Uterus (tissue), 3 donors: ENCODE measurements at regions not wholly inside any gene's neighbourhood (a gene's known extent, or its start where the extent isn't known, plus 50 kb on each side); places are given as distances from the start of the nearest gene placed in this dataset.
"Not testable (repeated sequence)": the region's sequence is repeated elsewhere in the genome, so short reads cannot be mapped to it uniquely, and the experiment has no call there.

ENCODE experiments used
- DNase-seq, 2 donors: peaks; one replicate each; pipeline ENCODE4 v3.0.0-alpha.2; 2019 to 2020
- H3K27ac ChIP-seq, 2 donors: fragments of 200-600 bp; sonication (generic); 1 replicate in 1 of 2; 2 replicates in 1 of 2; pipeline ENCODE4 v1.5.1; 2016 to 2018
- H3K27me3 ChIP-seq, 2 donors: fragments of 200-600 bp; sonication (generic); one replicate each; pipeline ENCODE4 v1.5.1; 2018 to 2019; ENCODE audit warnings: control low read depth in 1 of 2
- H3K36me3 ChIP-seq, 2 donors: fragments of 200-600 bp; sonication (generic); one replicate each; pipeline ENCODE4 v1.5.1; 2019; ENCODE audit warnings: control low read depth in 1 of 2
- H3K4me1 ChIP-seq, 2 donors: fragments of 200-600 bp; sonication (generic); one replicate each; pipeline ENCODE4 v1.5.1; 2018 to 2019; ENCODE audit warnings: control low read depth in 1 of 2
- H3K4me3 ChIP-seq, 2 donors: fragments of 200-600 bp; sonication (generic); 1 replicate in 1 of 2; 2 replicates in 1 of 2; pipeline ENCODE4 v1.5.1; 2018 to 2019; ENCODE audit warnings: mild to moderate bottlenecking in 1 of 2
- H3K9me3 ChIP-seq, 2 donors: fragments of 200-600 bp; sonication (generic); one replicate each; pipeline ENCODE4 v1.5.1; 2019; ENCODE audit warnings: control low read depth in 1 of 2
- POLR2A ChIP-seq, 2 donors: fragments of 450-650 bp; IDR thresholded peaks; one replicate each; pipeline ENCODE4 v1.6.1; 2016; ENCODE audit warnings: antibody characterized with exemption in 2 of 2, mild to moderate bottlenecking in 1 of 2, moderate library complexity in 1 of 2
- intact Hi-C: fragments of 100-400 bp; cut with DNase I; formaldehyde crosslinking; loops from one replicate; pipeline ENCODE4 v1.15.1; 2023; ENCODE audit warnings: low total_unique reads
- TF ChIP-seq, protein P1 (sequence below), 4 experiments: fragments of 200-600 bp in 2 of 4; fragments of 450-650 bp in 2 of 4; sonication (generic) in 2 of 4; IDR thresholded peaks; one replicate each; pipeline ENCODE4 v1.5.1; 2016 to 2019; ENCODE audit warnings: antibody characterized with exemption in 4 of 4, mild to moderate bottlenecking in 2 of 4, moderate library complexity in 1 of 4
- donor health status: DM: yes; HTN: yes; CAD: no.

DNA sequence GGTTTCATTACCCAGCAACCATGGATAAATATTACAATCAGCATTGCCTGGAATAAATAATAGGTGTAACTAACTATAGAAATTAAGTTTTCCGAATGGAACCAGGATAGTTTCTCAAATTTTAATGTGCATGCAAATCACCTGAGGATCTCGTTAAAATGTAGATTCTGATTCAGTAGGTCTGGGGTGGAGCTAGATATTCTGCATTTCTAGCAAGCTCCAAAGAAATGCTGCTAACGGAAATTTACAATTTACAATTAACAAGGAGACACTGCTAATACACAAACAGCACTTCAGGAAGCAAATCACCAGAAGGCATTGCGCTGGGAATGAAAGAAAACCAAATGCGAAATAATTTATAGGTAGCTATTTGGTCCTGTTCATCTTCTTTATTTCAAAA lies 597.5 kb upstream of the KLF12 start:
- DNase-seq: no peak
- Histone ChIP-seq H3K27ac (no peak overlapping the region), H3K4me1 (no peaks in the 10 kb centered on the region), H3K4me3 (no peak overlapping the region), H3K27me3 (no peaks in the 10 kb centered on the region), H3K9me3 (no peaks in the 10 kb centered on the region), H3K36me3 (no peaks in the 10 kb centered on the region)
- TF ChIP-seq, protein P1, sequence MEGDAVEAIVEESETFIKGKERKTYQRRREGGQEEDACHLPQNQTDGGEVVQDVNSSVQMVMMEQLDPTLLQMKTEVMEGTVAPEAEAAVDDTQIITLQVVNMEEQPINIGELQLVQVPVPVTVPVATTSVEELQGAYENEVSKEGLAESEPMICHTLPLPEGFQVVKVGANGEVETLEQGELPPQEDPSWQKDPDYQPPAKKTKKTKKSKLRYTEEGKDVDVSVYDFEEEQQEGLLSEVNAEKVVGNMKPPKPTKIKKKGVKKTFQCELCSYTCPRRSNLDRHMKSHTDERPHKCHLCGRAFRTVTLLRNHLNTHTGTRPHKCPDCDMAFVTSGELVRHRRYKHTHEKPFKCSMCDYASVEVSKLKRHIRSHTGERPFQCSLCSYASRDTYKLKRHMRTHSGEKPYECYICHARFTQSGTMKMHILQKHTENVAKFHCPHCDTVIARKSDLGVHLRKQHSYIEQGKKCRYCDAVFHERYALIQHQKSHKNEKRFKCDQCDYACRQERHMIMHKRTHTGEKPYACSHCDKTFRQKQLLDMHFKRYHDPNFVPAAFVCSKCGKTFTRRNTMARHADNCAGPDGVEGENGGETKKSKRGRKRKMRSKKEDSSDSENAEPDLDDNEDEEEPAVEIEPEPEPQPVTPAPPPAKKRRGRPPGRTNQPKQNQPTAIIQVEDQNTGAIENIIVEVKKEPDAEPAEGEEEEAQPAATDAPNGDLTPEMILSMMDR (IDR thresholded peaks at IDR 0.05): no peak
- no peak for TF ChIP-seq POLR2A (IDR thresholded peaks at IDR 0.05)
- intact Hi-C loops: no loop called here

GRCh38 chr13:74730556-74731331 lies 596.5 kb upstream of the KLF12 start:
- intact Hi-C loops: no loop called here
- no peak overlapping the region for H3K27ac ChIP-seq
- no peak for TF ChIP-seq POLR2A (IDR thresholded peaks at IDR 0.05)
- TF ChIP-seq, protein P1 (IDR thresholded peaks at IDR 0.05): no peak

DNA sequence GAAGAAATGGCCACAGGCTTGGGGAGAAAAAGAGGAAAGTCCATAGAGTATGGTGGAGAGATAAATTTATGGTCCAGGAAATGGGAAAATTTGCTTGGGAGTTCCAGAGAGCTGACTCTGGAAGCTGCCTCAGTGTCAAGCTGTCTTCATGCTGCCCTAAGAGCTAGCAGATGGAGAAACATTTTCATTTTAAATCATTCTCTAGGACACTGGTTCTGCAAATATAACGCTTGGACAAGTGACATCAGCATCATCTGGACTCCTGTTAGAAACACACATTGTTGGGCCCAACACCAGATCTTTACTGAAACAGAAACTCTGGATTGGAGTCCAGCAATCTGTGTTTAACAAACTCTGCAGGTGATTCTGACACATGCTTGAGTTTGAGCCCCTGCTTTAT lies 592.0 kb upstream of the KLF12 start:
- Histone ChIP-seq H3K36me3 (no peaks in the 10 kb centered on the region), H3K27me3 (no peaks in the 10 kb centered on the region), H3K4me1 (no peaks in the 10 kb centered on the region), H3K4me3 (no peak overlapping the region), H3K27ac (no peak overlapping the region), H3K9me3 (no peaks in the 10 kb centered on the region)
- intact Hi-C loops: no loop called here
- no peak for TF ChIP-seq POLR2A (IDR thresholded peaks at IDR 0.05)
- TF ChIP-seq, protein P1 (IDR thresholded peaks at IDR 0.05): no peak
- DNase-seq: no peak

More at GRCh38 chr13:74730556-74731331, 596.5 kb upstream of the KLF12 start:
- H3K4me3 ChIP-seq: no peak overlapping the region
- H3K9me3 ChIP-seq: no peaks in the 10 kb centered on the region
- H3K36me3 ChIP-seq: no peaks in the 10 kb centered on the region
- no peaks in the 10 kb centered on the region for H3K4me1 ChIP-seq
- no peak for DNase-seq
- H3K27me3 ChIP-seq: no peaks in the 10 kb centered on the region

DNA sequence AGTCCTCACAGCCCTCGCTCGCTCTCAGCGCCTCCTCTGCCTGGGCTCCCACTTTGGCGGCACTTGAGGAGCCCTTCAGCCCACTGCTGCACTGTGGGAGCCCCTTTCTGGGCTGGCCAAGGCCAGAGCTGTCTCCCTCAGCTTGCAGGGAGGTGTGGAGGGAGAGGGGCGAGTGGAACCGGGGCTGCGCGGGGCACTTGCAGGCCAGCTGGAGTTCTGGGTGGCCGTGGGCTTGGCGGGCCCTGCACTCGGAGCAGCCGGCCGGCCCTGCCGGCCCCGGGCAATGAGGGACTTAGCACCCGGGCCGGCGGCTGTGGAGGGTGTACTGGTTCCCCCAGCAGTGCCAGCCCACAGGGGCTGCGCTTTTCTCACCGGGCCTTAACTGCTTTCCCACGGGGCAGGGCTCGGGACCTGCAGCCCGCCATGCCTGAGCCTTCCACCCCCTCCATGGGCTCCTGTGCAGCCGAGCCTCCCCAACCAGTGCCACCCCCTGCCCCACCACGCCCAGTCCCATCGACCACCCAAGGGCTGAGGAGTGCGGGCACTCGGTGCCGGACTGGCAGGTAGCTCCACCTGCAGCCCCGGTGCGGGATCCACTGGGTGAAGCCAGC lies 584.1 kb upstream of the KLF12 start:
- intact Hi-C loops, H3K27me3 ChIP-seq, H3K36me3 ChIP-seq, H3K27ac ChIP-seq, H3K9me3 ChIP-seq, H3K4me1 ChIP-seq, H3K4me3 ChIP-seq, DNase-seq: not testable (repeated sequence)

- Histone ChIP-seq H3K27ac (no peak overlapping the region), H3K27me3 (no peaks in the 10 kb centered on the region), H3K36me3 (no peaks in the 10 kb centered on the region), H3K4me3 (no peak overlapping the region), H3K4me1 (no peaks in the 10 kb centered on the region), H3K9me3 (no peaks in the 10 kb centered on the region)
- no peak for DNase-seq
- TF ChIP-seq, protein P1 (IDR thresholded peaks at IDR 0.05): no peak
- TF ChIP-seq POLR2A (IDR thresholded peaks at IDR 0.05): no peak
- intact Hi-C loops: no loop called here
Observed at GRCh38 chr13:74715718-74716117, 581.5 kb upstream of the KLF12 start.
